Sigmoid colon (tissue), 6 donors: ENCODE measurements at regions not wholly inside any gene's neighbourhood (a gene's known extent, or its start where the extent isn't known, plus 50 kb on each side); places are given as distances from the start of the nearest gene placed in this dataset.
"Not testable (repeated sequence)": the region's sequence is repeated elsewhere in the genome, so short reads cannot be mapped to it uniquely, and the experiment has no call there.

Experiments
- DNase-seq: peaks from one replicate; pipeline ENCODE4 v3.0.0-alpha.2; 2019
- H3K27ac ChIP-seq, 4 donors: fragments of 200-600 bp; sonication (generic); one replicate each; pipeline ENCODE4 v1.5.1; 2016 to 2019; ENCODE audit warnings: mild to moderate bottlenecking in 1 of 4
- H3K27me3 ChIP-seq, 3 donors: fragments of 200-600 bp; sonication (generic); one replicate each; pipeline ENCODE4 v1.5.1; 2019; ENCODE audit warnings: mild to moderate bottlenecking in 1 of 3
- H3K36me3 ChIP-seq, 4 donors: fragments of 200-600 bp; sonication (generic); one replicate each; pipeline ENCODE4 v1.5.1; 2016 to 2019
- H3K4me1 ChIP-seq, 4 donors: fragments of 200-600 bp; sonication (generic); one replicate each; pipeline ENCODE4 v1.5.1; 2017 to 2019
- H3K4me3 ChIP-seq, 4 donors: fragments of 200-600 bp; sonication (generic); one replicate each; pipeline ENCODE4 v1.5.1; 2017 to 2019; ENCODE audit warnings: mild to moderate bottlenecking in 2 of 4, moderate library complexity in 1 of 4
- H3K9me3 ChIP-seq, 4 donors: fragments of 200-600 bp in 3 of 4; sonication (generic) in 3 of 4; one replicate each; pipeline versions ENCODE4 v1.5.1 to v1.6.1; 2013 to 2019
- POLR2AphosphoS5 ChIP-seq, 4 donors: sonication (generic); formaldehyde crosslinking; IDR thresholded peaks; one replicate each; pipeline ENCODE4 v1.6.1; 2017; ENCODE audit warnings: antibody characterized with exemption in 4 of 4
- WGBS, 2 donors: extraction: QIAGEN DNeasy Blood & Tissue Kit; methylation state at CpG; one replicate each; pipeline ENCODE4 v1.1.7; 2013; 5-methylcytosine and 5-hydroxymethylcytosine counted together
- intact Hi-C: fragments of 100-400 bp; cut with DNase I; formaldehyde crosslinking; loops from one replicate; pipeline ENCODE4 v1.15.1; 2023
- donor health status: healthy with polysubstance abuse.
- donor health status: healthy.

GRCh38 chr9:62798884-62799850, 1609.3 kb downstream of the SPATA31A7 start:
- H3K4me1 ChIP-seq, result peaks cover 0 to 33% (median 22%) of the 10 kb centered on the region in 4 donors
- H3K9me3 ChIP-seq, DNase-seq, intact Hi-C loops, H3K36me3 ChIP-seq: not testable (repeated sequence)
- 13 to 27% methylated on average over 35 of the region's 35 CpGs for WGBS, 2 donors
- peak overlapping the region in 2 of 4 donors; percentile 13 to 30 for H3K27ac ChIP-seq
- peak overlapping the region in 3 of 4 donors; percentile 3 to 50 (median 22) for H3K4me3 ChIP-seq
- peaks cover 12 to 54% (median 50%) of the 10 kb centered on the region in 3 donors for H3K27me3 ChIP-seq

- 12 to 25% methylated on average over 36 of the region's 36 CpGs for WGBS, 2 donors
- peak overlapping the region; percentile 1 to 53 (median 36) for H3K4me3 ChIP-seq
- DNase-seq, result peak; percentile 77
- H3K36me3 ChIP-seq, H3K9me3 ChIP-seq, intact Hi-C loops: not testable (repeated sequence)
- peak overlapping the region in 3 of 4 donors; percentile 13 to 30 (median 25) for H3K27ac ChIP-seq
- H3K4me1 ChIP-seq, result peaks cover 0 to 33% (median 22%) of the 10 kb centered on the region in 4 donors
- peaks cover 14 to 62% (median 57%) of the 10 kb centered on the region in 3 donors for H3K27me3 ChIP-seq
Observed at GRCh38 chr9:62799851-62800371, 1610.1 kb downstream of the SPATA31A7 start.

- intact Hi-C loops, H3K36me3 ChIP-seq, H3K9me3 ChIP-seq: not testable (repeated sequence)
- peaks cover 14 to 70% (median 62%) of the 10 kb centered on the region in 3 donors for H3K27me3 ChIP-seq
- H3K4me1 ChIP-seq, result peaks cover 0 to 33% (median 22%) of the 10 kb centered on the region in 4 donors
- 24 to 28% methylated on average over 29 to 30 of the region's 30 CpGs for WGBS, 2 donors
- peak overlapping the region; percentile 1 to 53 (median 43) for H3K4me3 ChIP-seq
- peak overlapping the region in 2 of 4 donors; percentile 13 to 30 for H3K27ac ChIP-seq
- peak; percentile 72 for DNase-seq
Observed at GRCh38 chr9:62800451-62801371, 1610.9 kb downstream of the SPATA31A7 start.

GRCh38 chr9:62801372-62801811, 1611.6 kb downstream of the SPATA31A7 start:
- Histone ChIP-seq H3K4me1 (peaks cover 0 to 33% (median 22%) of the 10 kb centered on the region in 4 donors), H3K27me3 (peaks cover 14 to 75% (median 63%) of the 10 kb centered on the region in 3 donors), H3K27ac (peak overlapping the region; percentile 15 to 71 (median 58)), H3K4me3 (peak overlapping the region in 3 of 4 donors; percentile 36 to 53 (median 50))
- H3K36me3 ChIP-seq, intact Hi-C loops, H3K9me3 ChIP-seq, DNase-seq: not testable (repeated sequence)
- WGBS, 2 donors, result 22 to 29% methylated on average over 15 of the region's 15 CpGs

- H3K27me3 ChIP-seq, result peaks cover 14 to 75% (median 63%) of the 10 kb centered on the region in 3 donors
- 4 to 7% methylated on average over 63 of the region's 63 CpGs for WGBS, 2 donors
- H3K27ac ChIP-seq, result peak overlapping the region; percentile 15 to 71 (median 58)
- H3K9me3 ChIP-seq, H3K36me3 ChIP-seq, intact Hi-C loops: not testable (repeated sequence)
- peak in 2 of 4 donors; percentile 11 to 31 for TF ChIP-seq POLR2AphosphoS5 (IDR thresholded peaks at IDR 0.05)
- DNase-seq, result peak; percentile 89
- peaks cover 0 to 33% (median 22%) of the 10 kb centered on the region in 4 donors for H3K4me1 ChIP-seq
- peak overlapping the region; percentile 17 to 53 (median 43) for H3K4me3 ChIP-seq
Observed at GRCh38 chr9:62801961-62802718, 1612.3 kb downstream of the SPATA31A7 start.

- H3K9me3 ChIP-seq, intact Hi-C loops, DNase-seq, H3K36me3 ChIP-seq: not testable (repeated sequence)
- Histone ChIP-seq H3K4me3 (peak overlapping the region; percentile 17 to 53 (median 43)), H3K27me3 (peaks cover 14 to 75% (median 63%) of the 10 kb centered on the region in 3 donors), H3K27ac (peak overlapping the region; percentile 15 to 71 (median 58)), H3K4me1 (peaks cover 0 to 33% (median 22%) of the 10 kb centered on the region in 4 donors)
- 16 to 19% methylated on average over 9 of the region's 9 CpGs for WGBS, 2 donors
Observed at GRCh38 chr9:62802719-62803079, 1612.9 kb downstream of the SPATA31A7 start.

- H3K27me3 ChIP-seq, result peaks cover 14 to 79% (median 63%) of the 10 kb centered on the region in 3 donors
- H3K27ac ChIP-seq, intact Hi-C loops, DNase-seq, H3K36me3 ChIP-seq, H3K9me3 ChIP-seq: not testable (repeated sequence)
- peaks cover 0 to 33% (median 22%) of the 10 kb centered on the region in 4 donors for H3K4me1 ChIP-seq
- WGBS, 2 donors, result 37 to 56% methylated on average over 2 of the region's 2 CpGs
- H3K4me3 ChIP-seq, result peak overlapping the region in 1 of 4 donors; percentile 50
Observed at GRCh38 chr9:62803099-62803498, 1613.3 kb downstream of the SPATA31A7 start.

GRCh38 chr9:62804314-62804713, 1614.5 kb downstream of the SPATA31A7 start:
- intact Hi-C loops, H3K36me3 ChIP-seq, H3K9me3 ChIP-seq, DNase-seq, H3K27ac ChIP-seq, H3K4me3 ChIP-seq: not testable (repeated sequence)
- Histone ChIP-seq H3K27me3 (peaks cover 14 to 72% (median 56%) of the 10 kb centered on the region in 3 donors), H3K4me1 (peaks cover 0 to 27% (median 18%) of the 10 kb centered on the region in 4 donors)
- 15 to 67% methylated on average over 1 of the region's 1 CpG for WGBS, 2 donors

GRCh38 chr9:62807424-62807823, 1617.6 kb downstream of the SPATA31A7 start:
- intact Hi-C loops, H3K27ac ChIP-seq, H3K36me3 ChIP-seq, H3K9me3 ChIP-seq, H3K4me1 ChIP-seq, DNase-seq, H3K4me3 ChIP-seq: not testable (repeated sequence)
- peaks cover 7 to 48% (median 25%) of the 10 kb centered on the region in 3 donors for H3K27me3 ChIP-seq
- WGBS, 2 donors, result 44 to 61% methylated on average over 3 of the region's 3 CpGs

- DNase-seq, H3K27ac ChIP-seq, intact Hi-C loops, H3K36me3 ChIP-seq, H3K4me1 ChIP-seq, H3K9me3 ChIP-seq, H3K4me3 ChIP-seq: not testable (repeated sequence)
- peaks cover 4 to 41% (median 20%) of the 10 kb centered on the region in 3 donors for H3K27me3 ChIP-seq
- WGBS, 2 donors, result 56 to 66% methylated on average over 3 of the region's 3 CpGs
Observed at GRCh38 chr9:62808081-62808480, 1618.2 kb downstream of the SPATA31A7 start.

GRCh38 chr9:62810318-62810717, 1620.5 kb downstream of the SPATA31A7 start:
- WGBS, 2 donors, result 72 to 80% methylated on average over 6 of the region's 6 CpGs

More at GRCh38 chr9:62810318-62810717, 1620.5 kb downstream of the SPATA31A7 start:
- H3K27ac ChIP-seq, H3K4me3 ChIP-seq, H3K36me3 ChIP-seq, DNase-seq, intact Hi-C loops, H3K9me3 ChIP-seq, H3K4me1 ChIP-seq: not testable (repeated sequence)
- peaks cover 0 to 21% (median 4%) of the 10 kb centered on the region in 3 donors for H3K27me3 ChIP-seq
